HCT116 (cell line): ENCODE measurements at regions not wholly inside any gene's neighbourhood (a gene's known extent, or its start where the extent isn't known, plus 50 kb on each side); places are given as distances from the start of the nearest gene placed in this dataset.

Source experiments
- ATAC-seq: fragments of 200-7000 bp; cut with Tn5 transposase; 2 replicates; pipeline ENCODE4 v1.9.1; 2020; ENCODE audit warnings: mild to moderate bottlenecking, moderate library complexity
- BruUV-seq: library from RNA; stranded (reverse); fragments of 400-500 nt; replicated peaks from 2 replicates; lab custom pipeline; 2021; lab: Mats Ljungman, UMichigan
- CTCF ChIA-PET: fragments of 300-600 bp; sonication (Branson Sonifier 250); formaldehyde crosslinking; loops from one replicate; lab custom pipeline; 2021; ENCODE audit warnings: antibody characterized with exemption; lab: Charles Lee
- POLR2A ChIA-PET: fragments of 300-600, 350-600 bp; sonication (Branson Sonifier 250); formaldehyde crosslinking; loops from one replicate; lab custom pipeline; 2021; ENCODE audit warnings: antibody characterized with exemption; lab: Charles Lee
- RAD21 ChIA-PET, 2 experiments: fragments of 300-600 bp; sonication (Branson Sonifier 250); formaldehyde crosslinking; loops; one replicate each; lab custom pipeline; 2023; ENCODE audit warnings: low total read pairs in 2 of 2; ENCODE audit not compliant: uncharacterized antibody in 2 of 2, unreplicated experiment in 2 of 2, low non-redundant PET in 1 of 2; lab: Charles Lee
- DNase-seq: peaks from one replicate; pipeline ENCODE4 v3.0.0-alpha.2; 2010; ENCODE audit warnings: low read depth, low spot score
- H2AFZ ChIP-seq: fragments of 200-600 bp; shearing (Covaris generic), sonication (generic); 2 replicates; pipeline ENCODE4 v1.6.1; 2017; ENCODE audit warnings: low read depth, mixed run types, mixed read lengths, antibody characterized with exemption, low read length; ENCODE audit not compliant: poor library complexity, severe bottlenecking
- H3K27ac ChIP-seq: 2 replicates; pipeline ENCODE4 v1.5.1; 2012; ENCODE audit warnings: low read depth, low read length
- H3K27me3 ChIP-seq: fragments of 200-600 bp; sonication (generic); 2 replicates; pipeline ENCODE4 v1.6.1; 2016; ENCODE audit warnings: mixed run types, low read length, mixed read lengths; ENCODE audit not compliant: insufficient read depth
- H3K36me3 ChIP-seq, 2 experiments: fragments of 200-500 bp in 1 of 2; fragments of 200-600 bp in 1 of 2; sonication (Bioruptor generic) in 1 of 2; sonication (generic) in 1 of 2; 2 replicates each; pipeline versions ENCODE4 v1.5.1 to v1.6.1; 2014 to 2016; ENCODE audit warnings: low read length in 2 of 2, inconsistent platforms in 1 of 2, mixed read lengths in 1 of 2, mixed run types in 1 of 2; ENCODE audit not compliant: insufficient read depth in 2 of 2, control insufficient read depth in 1 of 2
- H3K4me1 ChIP-seq, 2 experiments: fragments of 200-600 bp in 1 of 2; sonication (generic) in 1 of 2; 2 replicates each; pipeline versions ENCODE4 v1.5.1 to v1.6.1; 2012 to 2017; ENCODE audit warnings: low read length in 2 of 2, inconsistent platforms in 1 of 2, mild to moderate bottlenecking in 1 of 2, mixed read lengths in 1 of 2, mixed run types in 1 of 2, moderate library complexity in 1 of 2; ENCODE audit not compliant: insufficient read depth in 2 of 2, control insufficient read depth in 1 of 2
- H3K4me2 ChIP-seq: fragments of 200-600 bp; sonication (generic); 2 replicates; pipeline ENCODE4 v1.6.1; 2017; ENCODE audit warnings: mixed run types, low read length, mixed read lengths
- H3K4me3 ChIP-seq, 2 experiments: fragments of 200-600 bp in 1 of 2; sonication (generic) in 1 of 2; replicated peaks in 1 of 2; 2 replicates each; pipeline ENCODE4 v1.5.1; 2011 to 2016; ENCODE audit warnings: low read length in 2 of 2, control low read depth in 1 of 2, low read depth in 1 of 2, mild to moderate bottlenecking in 1 of 2, mixed read lengths in 1 of 2, mixed run types in 1 of 2
- H3K79me2 ChIP-seq: fragments of 200-600 bp; sonication (generic); 2 replicates; pipeline ENCODE4 v1.6.1; 2017; ENCODE audit warnings: mild to moderate bottlenecking, mixed run types, low read length, moderate library complexity, mixed read lengths; ENCODE audit not compliant: insufficient read depth
- H3K9ac ChIP-seq: fragments of 200-600 bp; sonication (generic); 2 replicates; pipeline ENCODE4 v1.6.1; 2016; ENCODE audit warnings: low read length, mixed read lengths
- H3K9me2 ChIP-seq: fragments of 200-600 bp; sonication (generic), shearing (Covaris generic); 2 replicates; pipeline ENCODE4 v1.6.1; 2017; ENCODE audit warnings: mixed run types, mild to moderate bottlenecking, moderate library complexity; ENCODE audit not compliant: insufficient read depth
- H3K9me3 ChIP-seq, 2 experiments: fragments of 200-500 bp in 1 of 2; fragments of 200-600 bp in 1 of 2; sonication (Bioruptor generic) in 1 of 2; sonication (generic) in 1 of 2; 2 replicates each; pipeline ENCODE4 v1.6.1; 2014 to 2017; ENCODE audit warnings: low read length in 2 of 2, mixed read lengths in 2 of 2, inconsistent platforms in 1 of 2, low read depth in 1 of 2, mild to moderate bottlenecking in 1 of 2, mixed run types in 1 of 2, moderate library complexity in 1 of 2; ENCODE audit not compliant: control insufficient read depth in 1 of 2, insufficient read depth in 1 of 2
- H4K20me1 ChIP-seq: fragments of 200-600 bp; sonication (generic), shearing (Covaris generic); 2 replicates; pipeline ENCODE4 v1.6.1; 2017; ENCODE audit warnings: mixed run types, mild to moderate bottlenecking, moderate library complexity; ENCODE audit not compliant: insufficient read depth
- CBX3 ChIP-seq: IDR thresholded peaks from 2 replicates; pipeline ENCODE4 v1.6.1; 2012; ENCODE audit warnings: low read depth
- CEBPB ChIP-seq: IDR thresholded peaks from 2 replicates; pipeline ENCODE4 v1.6.1; 2012; ENCODE audit warnings: low read depth
- CTCF ChIP-seq, 3 experiments: fragments of 200-600 bp in 1 of 3; sonication (generic) in 1 of 3; IDR thresholded peaks in 2 of 3; conservative IDR thresholded peaks in 1 of 3; 2 replicates each; pipeline ENCODE4 v1.5.1; 2012 to 2017; ENCODE audit warnings: low read depth in 2 of 3, low read length in 2 of 3, antibody characterized with exemption in 1 of 3, borderline replicate concordance in 1 of 3, control low read depth in 1 of 3, mild to moderate bottlenecking in 1 of 3, mixed read lengths in 1 of 3, mixed run types in 1 of 3, moderate library complexity in 1 of 3; ENCODE audit not compliant: insufficient read depth in 1 of 3
- JUND ChIP-seq: IDR thresholded peaks from 2 replicates; pipeline ENCODE4 v1.6.1; 2012
- RAD21 ChIP-seq: IDR thresholded peaks from 2 replicates; pipeline ENCODE4 v1.6.1; 2012; ENCODE audit warnings: low read depth, mild to moderate bottlenecking
- SP1 ChIP-seq: IDR thresholded peaks from 2 replicates; pipeline ENCODE4 v1.6.1; 2012; ENCODE audit warnings: low read depth
- YY1 ChIP-seq: IDR thresholded peaks from 2 replicates; pipeline ENCODE4 v1.6.1; 2011; ENCODE audit warnings: low read length, low read depth, moderate library complexity, mild to moderate bottlenecking; ENCODE audit not compliant: insufficient replicate concordance; ENCODE audit errors: extremely low read depth
- ZNF274 ChIP-seq: fragments of 200-500 bp; sonication (Bioruptor generic); IDR thresholded peaks from 2 replicates; pipeline ENCODE4 v1.6.1; 2014; ENCODE audit warnings: mild to moderate bottlenecking, low read depth, low read length, inconsistent platforms
- intact Hi-C: fragments of 100-400 bp; cut with micrococcal nuclease; formaldehyde crosslinking; loops from 2 replicates; pipeline ENCODE4 v1.10.0; 2022
- TF ChIP-seq, protein P1 (sequence below): IDR thresholded peaks from 2 replicates; pipeline ENCODE4 v1.6.1; 2012

GRCh38 chr9:91036826-91037510 lies 235.3 kb downstream of the SYK start:
- Histone ChIP-seq H4K20me1 (no peaks in the 10 kb centered on the region), H3K36me3 (no peaks in the 10 kb centered on the region), H3K9me3 (no peaks in the 10 kb centered on the region), H3K9me2 (no peaks in the 10 kb centered on the region), H3K4me3 (no peak overlapping the region), H3K27me3 (no peaks in the 10 kb centered on the region), H3K9ac (no peak overlapping the region), H2AFZ (peak overlapping the region; percentile 86), H3K4me2 (peak overlapping the region; percentile 68), H3K79me2 (no peaks in the 10 kb centered on the region), H3K27ac (peak overlapping the region; percentile 73), H3K4me1 (peaks cover 21 to 29% of the 10 kb centered on the region in 2 experiments)
- ChIA-PET CTCF (interaction anchor here (0.6 to 2.4 kb wide), 5 partner anchors 122 to 396 kb away, joined by 3 to 12 read pairs (median 3); no protein-coding TSS in a partner anchor), POLR2A (interaction anchor here (0.6 kb wide), 1 partner anchor 361 kb away, joined by 3 read pairs; no protein-coding TSS in a partner anchor), RAD21 (interaction anchor here (0.6 to 1.4 kb wide), 6 partner anchors 199 to 639 kb away, joined by 3 to 6 read pairs (median 4); partner anchors contain the start of gene NFIL3 (in 1 of the 2))
- TF ChIP-seq, protein P1, sequence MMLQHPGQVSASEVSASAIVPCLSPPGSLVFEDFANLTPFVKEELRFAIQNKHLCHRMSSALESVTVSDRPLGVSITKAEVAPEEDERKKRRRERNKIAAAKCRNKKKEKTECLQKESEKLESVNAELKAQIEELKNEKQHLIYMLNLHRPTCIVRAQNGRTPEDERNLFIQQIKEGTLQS: no peak
- TF ChIP-seq YY1 (peak; percentile 30), CTCF (IDR thresholded peaks at IDR 0.05 in 2 of 3, conservative IDR thresholded peaks at IDR 0.05 in 1 of 3; ENCODE audit: borderline replicate concordance in 1 of 3, insufficient read depth in 1 of 3, low read depth in 2 of 3, low read length in 2 of 3) (peak; percentile 56 to 61 (median 60); a peak in 5 of 6 replicates), JUND (no peak), CEBPB (no peak), CBX3 (0 out of 2 replicates have a peak, but pooled peaks have one; percentile 32), ZNF274 (no peak), SP1 (no peak), RAD21 (peak; percentile 94)
- ATAC-seq: peak; percentile 90
- DNase-seq: peak; percentile 47
- intact Hi-C loops: loop anchor here (1.0 to 5.0 kb wide), 5 partner anchors 122 to 644 kb away; no protein-coding TSS in a partner anchor
- no TSS peak for BruUV-seq
